ENCODE measurements at regions not wholly inside any gene's neighbourhood (a gene's known extent, or its start where the extent isn't known, plus 50 kb on each side); places are given as distances from the start of the nearest gene placed in this dataset.

DNA sequence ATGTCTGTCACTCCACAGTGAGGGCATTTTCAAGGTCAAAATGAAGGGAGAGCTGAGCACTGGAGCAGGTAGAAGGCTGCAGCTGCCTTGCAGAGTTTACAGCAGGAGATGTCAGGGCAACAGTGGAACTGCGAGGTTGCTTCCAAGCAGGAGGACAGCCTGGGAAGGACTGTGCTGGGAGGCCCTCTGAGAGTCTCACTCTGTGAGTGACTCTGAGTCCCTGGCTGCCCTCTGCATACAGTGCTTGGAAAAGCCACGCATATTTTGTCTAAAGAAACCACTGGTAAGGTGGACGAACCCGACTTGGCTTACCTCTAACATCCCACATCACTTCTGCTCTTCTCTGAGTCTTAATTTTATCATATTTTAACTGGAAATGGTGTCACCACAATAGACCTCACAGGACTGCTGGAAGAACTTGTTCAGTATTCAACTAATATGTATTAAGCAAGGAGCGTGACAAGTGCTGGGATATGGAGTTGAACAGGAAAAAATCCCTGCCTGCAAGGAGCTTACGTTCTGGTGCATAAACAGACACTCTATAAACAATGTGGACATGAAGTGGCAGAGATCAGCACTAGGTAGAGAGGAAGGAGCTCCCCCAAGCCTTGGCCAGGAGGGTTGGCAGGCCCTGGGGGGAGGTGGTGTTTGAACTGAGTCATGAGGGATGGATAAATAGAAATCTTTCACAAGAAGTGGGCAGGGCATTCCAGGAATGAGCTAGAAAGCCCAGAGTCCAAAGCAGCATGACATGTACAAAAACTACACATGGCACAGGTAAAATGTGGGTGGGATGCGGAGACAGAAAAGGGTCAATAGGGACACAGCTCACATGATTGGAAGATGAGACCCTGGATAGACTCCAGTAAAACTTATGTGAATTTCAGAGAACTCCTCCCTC lies 64.0 kb upstream of the FOXE1 start:
- Histone ChIP-seq H3K27ac (replicated peaks) (no peak overlapping the region), H3K4me3 (replicated peaks; ENCODE audit: insufficient read depth, low read length) (no peak overlapping the region), H3K27me3 (ENCODE audit: insufficient read depth, poor library complexity, severe bottlenecking) (peaks cover 8% of the 10 kb centered on the region)
- DNase-seq (ENCODE audit: low read depth in 1 of 2, low spot score in 1 of 2): no peak
- TF ChIP-seq REST (IDR thresholded peaks at IDR 0.05; ENCODE audit: insufficient replicate concordance, low read depth): no peak
- TF ChIP-seq GABPA (IDR thresholded peaks at IDR 0.05; ENCODE audit: low read depth): no peak
- no peak for TF ChIP-seq POLR2AphosphoS5 (IDR thresholded peaks at IDR 0.05; ENCODE audit: low read depth)
- no peak for TF ChIP-seq CTCF (IDR thresholded peaks at IDR 0.05; ENCODE audit: insufficient read depth, low read length)
- no peak for TF ChIP-seq SPI1 (IDR thresholded peaks at IDR 0.05; ENCODE audit: borderline replicate concordance, low read depth)

DNA sequence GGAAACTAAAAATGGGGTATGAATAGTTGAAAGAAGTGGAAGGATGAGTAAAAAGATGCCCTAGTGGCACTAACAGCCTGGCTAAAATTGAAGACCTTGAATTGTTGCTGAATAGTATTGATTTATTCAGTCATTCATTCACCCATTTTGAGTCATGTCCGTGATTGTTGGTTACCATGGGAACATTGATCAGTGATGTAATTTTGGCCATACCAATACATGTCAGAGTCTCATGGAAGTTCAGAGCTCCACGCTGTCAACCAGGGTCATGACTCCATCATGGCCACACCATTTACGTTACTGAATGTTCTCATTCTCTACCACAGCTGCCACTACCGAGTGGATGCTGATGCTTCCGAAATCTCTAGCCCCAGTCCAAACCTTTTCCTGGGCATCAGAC lies 62.5 kb upstream of the FOXE1 start:
- TF ChIP-seq SPI1 (IDR thresholded peaks at IDR 0.05; ENCODE audit: borderline replicate concordance, low read depth) (no peak), POLR2AphosphoS5 (IDR thresholded peaks at IDR 0.05; ENCODE audit: low read depth) (no peak), GABPA (IDR thresholded peaks at IDR 0.05; ENCODE audit: low read depth) (no peak), REST (IDR thresholded peaks at IDR 0.05; ENCODE audit: insufficient replicate concordance, low read depth) (no peak), CTCF (IDR thresholded peaks at IDR 0.05; ENCODE audit: insufficient read depth, low read length) (no peak)
- H3K27me3 ChIP-seq (ENCODE audit: insufficient read depth, poor library complexity, severe bottlenecking): peaks cover 11% of the 10 kb centered on the region
- no peak for DNase-seq (ENCODE audit: low read depth in 1 of 2, low spot score in 1 of 2)

DNA sequence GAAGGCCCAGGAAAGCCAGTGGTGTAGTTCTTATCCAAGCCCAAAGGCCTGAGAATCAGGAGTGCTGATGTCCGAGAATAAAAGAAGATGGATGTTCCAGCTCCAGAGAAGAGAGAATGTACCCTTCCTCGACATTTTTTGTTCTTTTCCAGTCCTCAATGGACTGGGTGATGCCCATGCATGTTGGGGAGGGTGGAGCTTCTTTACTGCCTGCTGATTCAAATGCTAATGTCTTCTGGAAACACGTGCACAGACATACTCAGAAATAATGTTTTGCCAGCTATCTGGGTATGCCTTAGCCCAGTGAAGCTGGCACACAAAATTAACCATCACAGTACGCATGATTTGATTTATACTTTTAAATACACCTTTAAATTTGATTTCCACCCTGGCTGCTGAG lies 61.5 kb upstream of the FOXE1 start:
- DNase-seq (ENCODE audit: low read depth in 1 of 2, low spot score in 1 of 2): no peak
- Histone ChIP-seq H3K27me3 (ENCODE audit: insufficient read depth, poor library complexity, severe bottlenecking) (peaks cover 11% of the 10 kb centered on the region), H3K27ac (replicated peaks) (no peak overlapping the region), H3K4me3 (replicated peaks; ENCODE audit: insufficient read depth, low read length) (no peak overlapping the region)
- TF ChIP-seq REST (IDR thresholded peaks at IDR 0.05; ENCODE audit: insufficient replicate concordance, low read depth): no peak
- no peak for TF ChIP-seq CTCF (IDR thresholded peaks at IDR 0.05; ENCODE audit: insufficient read depth, low read length)
- TF ChIP-seq GABPA (IDR thresholded peaks at IDR 0.05; ENCODE audit: low read depth): no peak
- TF ChIP-seq SPI1 (IDR thresholded peaks at IDR 0.05; ENCODE audit: borderline replicate concordance, low read depth): no peak
- no peak for TF ChIP-seq POLR2AphosphoS5 (IDR thresholded peaks at IDR 0.05; ENCODE audit: low read depth)

More for the DNA sequence above, 62.5 kb upstream of the FOXE1 start:
- H3K4me3 ChIP-seq (replicated peaks; ENCODE audit: insufficient read depth, low read length): no peak overlapping the region
- no peak overlapping the region for H3K27ac ChIP-seq (replicated peaks)

Measured in HL-60 (cell line).